ENCODE measurements at regions not wholly inside any gene's neighbourhood (a gene's known extent, or its start where the extent isn't known, plus 50 kb on each side); places are given as distances from the start of the nearest gene placed in this dataset.

DNA sequence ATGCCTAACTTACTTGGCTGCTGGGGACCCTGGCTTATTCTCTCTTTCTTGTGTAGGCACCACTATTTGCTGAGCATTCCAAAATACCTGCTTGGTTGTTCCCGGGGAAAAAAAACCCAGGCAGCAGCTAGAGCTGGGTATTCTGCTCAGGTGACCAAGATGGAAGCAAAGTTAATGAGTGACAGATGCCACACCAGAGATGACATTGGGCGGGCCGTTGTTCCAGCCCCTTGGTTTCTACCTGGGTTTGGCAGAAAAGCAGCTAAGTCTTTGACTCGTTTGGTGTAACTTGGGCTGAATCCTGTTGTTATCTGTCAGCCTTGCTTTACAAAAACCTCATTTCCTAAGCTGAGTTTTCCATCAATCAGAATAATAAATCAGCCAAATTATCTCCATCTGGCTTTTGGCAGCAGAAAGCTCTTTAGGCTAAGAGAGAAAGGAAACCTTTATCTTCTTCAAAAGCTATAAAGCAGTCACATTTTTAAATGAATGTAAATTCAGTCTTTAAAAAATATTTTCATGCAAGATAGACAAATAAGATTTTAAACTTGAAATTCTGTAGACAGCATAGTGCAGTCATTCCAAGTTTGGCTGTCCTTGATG, 202.0 kb upstream of the GMDS start:
- intact Hi-C loops (cut with DNase I): no loop called here
- Histone ChIP-seq H3K9ac (ENCODE audit: low read length in 3 of 3) (no peak overlapping the region), H3K27ac (ENCODE audit: low read depth in 2 of 2, low read length in 2 of 2) (no peak overlapping the region), H3K27me3 (ENCODE audit: control insufficient read depth, insufficient read depth, low read length) (no peaks in the 10 kb centered on the region), H3K4me3 (ENCODE audit: low read length in 3 of 3) (peak overlapping the region in 2 of 3 donors; percentile 9 to 60), H3K4me1 (ENCODE audit: control insufficient read depth in 2 of 3, insufficient read depth in 2 of 3, low read depth in 1 of 3, low read length in 3 of 3) (peaks cover 3 to 10% (median 5%) of the 10 kb centered on the region in 3 donors), H3K36me3 (ENCODE audit: control insufficient read depth in 2 of 3, insufficient read depth in 3 of 3, low read length in 3 of 3) (no peaks in the 10 kb centered on the region), H3K9me3 (ENCODE audit: control insufficient read depth in 2 of 3, insufficient read depth in 1 of 3, low read length in 3 of 3) (no peaks in the 10 kb centered on the region)
- peak in 4 of 5 donors; percentile 51 to 77 (median 66) for DNase-seq
- TF ChIP-seq, protein P1, sequence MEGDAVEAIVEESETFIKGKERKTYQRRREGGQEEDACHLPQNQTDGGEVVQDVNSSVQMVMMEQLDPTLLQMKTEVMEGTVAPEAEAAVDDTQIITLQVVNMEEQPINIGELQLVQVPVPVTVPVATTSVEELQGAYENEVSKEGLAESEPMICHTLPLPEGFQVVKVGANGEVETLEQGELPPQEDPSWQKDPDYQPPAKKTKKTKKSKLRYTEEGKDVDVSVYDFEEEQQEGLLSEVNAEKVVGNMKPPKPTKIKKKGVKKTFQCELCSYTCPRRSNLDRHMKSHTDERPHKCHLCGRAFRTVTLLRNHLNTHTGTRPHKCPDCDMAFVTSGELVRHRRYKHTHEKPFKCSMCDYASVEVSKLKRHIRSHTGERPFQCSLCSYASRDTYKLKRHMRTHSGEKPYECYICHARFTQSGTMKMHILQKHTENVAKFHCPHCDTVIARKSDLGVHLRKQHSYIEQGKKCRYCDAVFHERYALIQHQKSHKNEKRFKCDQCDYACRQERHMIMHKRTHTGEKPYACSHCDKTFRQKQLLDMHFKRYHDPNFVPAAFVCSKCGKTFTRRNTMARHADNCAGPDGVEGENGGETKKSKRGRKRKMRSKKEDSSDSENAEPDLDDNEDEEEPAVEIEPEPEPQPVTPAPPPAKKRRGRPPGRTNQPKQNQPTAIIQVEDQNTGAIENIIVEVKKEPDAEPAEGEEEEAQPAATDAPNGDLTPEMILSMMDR (IDR thresholded peaks at IDR 0.05; ENCODE audit: borderline replicate concordance, extremely low read depth, insufficient read depth): no peak
- FAIRE-seq: no peak

- FAIRE-seq (no peak), DNase-seq (peak in 2 of 5 donors; percentile 59 to 70)
- Histone ChIP-seq H3K27ac (ENCODE audit: low read depth in 2 of 2, low read length in 2 of 2) (no peak overlapping the region), H3K9ac (ENCODE audit: low read length in 3 of 3) (no peak overlapping the region), H3K9me3 (ENCODE audit: control insufficient read depth in 2 of 3, insufficient read depth in 1 of 3, low read length in 3 of 3) (no peaks in the 10 kb centered on the region), H3K4me1 (ENCODE audit: control insufficient read depth in 2 of 3, insufficient read depth in 2 of 3, low read depth in 1 of 3, low read length in 3 of 3) (no peaks in the 10 kb centered on the region), H3K36me3 (ENCODE audit: control insufficient read depth in 2 of 3, insufficient read depth in 3 of 3, low read length in 3 of 3) (no peaks in the 10 kb centered on the region), H3K4me3 (ENCODE audit: low read length in 3 of 3) (no peak overlapping the region), H3K27me3 (ENCODE audit: control insufficient read depth, insufficient read depth, low read length) (no peaks in the 10 kb centered on the region)
- intact Hi-C loops (cut with DNase I): no loop called here
- TF ChIP-seq, protein P1 (IDR thresholded peaks at IDR 0.05; ENCODE audit: borderline replicate concordance, extremely low read depth, insufficient read depth): no peak
Measured at GRCh38 chr6:2441601-2442475, 196.4 kb upstream of the GMDS start.

- FAIRE-seq (no peak), DNase-seq (no peak)
- Histone ChIP-seq H3K9me3 (ENCODE audit: control insufficient read depth in 2 of 3, insufficient read depth in 1 of 3, low read length in 3 of 3) (no peaks in the 10 kb centered on the region), H3K27ac (ENCODE audit: low read depth in 2 of 2, low read length in 2 of 2) (no peak overlapping the region), H3K4me3 (ENCODE audit: low read length in 3 of 3) (no peak overlapping the region), H3K27me3 (ENCODE audit: control insufficient read depth, insufficient read depth, low read length) (no peaks in the 10 kb centered on the region), H3K9ac (ENCODE audit: low read length in 3 of 3) (no peak overlapping the region), H3K4me1 (ENCODE audit: control insufficient read depth in 2 of 3, insufficient read depth in 2 of 3, low read depth in 1 of 3, low read length in 3 of 3) (no peaks in the 10 kb centered on the region), H3K36me3 (ENCODE audit: control insufficient read depth in 2 of 3, insufficient read depth in 3 of 3, low read length in 3 of 3) (no peaks in the 10 kb centered on the region)
- intact Hi-C loops (cut with DNase I): no loop called here
- TF ChIP-seq, protein P1 (IDR thresholded peaks at IDR 0.05; ENCODE audit: borderline replicate concordance, extremely low read depth, insufficient read depth): no peak
Measured at GRCh38 chr6:2440516-2440915, 195.1 kb upstream of the GMDS start.

Measured in kidney (tissue), 13 donors.